ENCODE measurements at regions not wholly inside any gene's neighbourhood (a gene's known extent, or its start where the extent isn't known, plus 50 kb on each side); places are given as distances from the start of the nearest gene placed in this dataset.

DNA sequence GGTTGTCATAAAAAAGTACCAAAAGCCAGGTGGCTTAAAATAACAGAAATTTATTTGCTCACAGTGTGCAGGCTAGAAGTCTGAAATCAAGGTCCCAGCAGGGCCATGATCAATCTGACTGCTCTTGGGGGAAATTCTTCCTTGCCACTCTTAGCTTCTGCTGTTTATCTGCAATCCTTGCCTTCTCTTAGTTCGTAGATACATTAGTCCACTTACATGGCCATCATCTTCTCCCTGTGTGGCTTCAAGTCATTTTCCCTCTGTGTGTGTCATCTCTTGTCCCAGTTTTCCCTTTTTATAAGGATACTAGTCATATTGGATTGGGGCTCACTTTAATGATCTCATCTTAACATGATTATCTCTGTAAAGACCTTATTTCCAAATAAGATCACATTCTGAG lies 124.0 kb upstream of the NCAM2 start:
- TF ChIP-seq, protein P1, sequence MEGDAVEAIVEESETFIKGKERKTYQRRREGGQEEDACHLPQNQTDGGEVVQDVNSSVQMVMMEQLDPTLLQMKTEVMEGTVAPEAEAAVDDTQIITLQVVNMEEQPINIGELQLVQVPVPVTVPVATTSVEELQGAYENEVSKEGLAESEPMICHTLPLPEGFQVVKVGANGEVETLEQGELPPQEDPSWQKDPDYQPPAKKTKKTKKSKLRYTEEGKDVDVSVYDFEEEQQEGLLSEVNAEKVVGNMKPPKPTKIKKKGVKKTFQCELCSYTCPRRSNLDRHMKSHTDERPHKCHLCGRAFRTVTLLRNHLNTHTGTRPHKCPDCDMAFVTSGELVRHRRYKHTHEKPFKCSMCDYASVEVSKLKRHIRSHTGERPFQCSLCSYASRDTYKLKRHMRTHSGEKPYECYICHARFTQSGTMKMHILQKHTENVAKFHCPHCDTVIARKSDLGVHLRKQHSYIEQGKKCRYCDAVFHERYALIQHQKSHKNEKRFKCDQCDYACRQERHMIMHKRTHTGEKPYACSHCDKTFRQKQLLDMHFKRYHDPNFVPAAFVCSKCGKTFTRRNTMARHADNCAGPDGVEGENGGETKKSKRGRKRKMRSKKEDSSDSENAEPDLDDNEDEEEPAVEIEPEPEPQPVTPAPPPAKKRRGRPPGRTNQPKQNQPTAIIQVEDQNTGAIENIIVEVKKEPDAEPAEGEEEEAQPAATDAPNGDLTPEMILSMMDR (IDR thresholded peaks at IDR 0.05; ENCODE audit: borderline replicate concordance, extremely low read depth, low read length, poor library complexity, severe bottlenecking) = no peak
- TF ChIP-seq EZH2 (IDR thresholded peaks at IDR 0.05; ENCODE audit: borderline replicate concordance, low read depth, low read length, severe bottlenecking) = no peak

Data from DND-41 (cell line).